ENCODE measurements at regions not wholly inside any gene's neighbourhood (a gene's known extent, or its start where the extent isn't known, plus 50 kb on each side); places are given as distances from the start of the nearest gene placed in this dataset.

- no peak overlapping the region for H3K27ac ChIP-seq (ENCODE audit: low read depth, low read length)
- no peak overlapping the region for H3K4me3 ChIP-seq (ENCODE audit: insufficient read depth, low read depth, low read length)
- no peak overlapping the region for H2AFZ ChIP-seq (ENCODE audit: low read depth, low read length)
- peaks cover 3% of the 10 kb centered on the region for H3K9me3 ChIP-seq (ENCODE audit: insufficient read depth, low read depth, low read length)
- H4K20me1 ChIP-seq (ENCODE audit: insufficient read depth, low read length), result no peaks in the 10 kb centered on the region
- Mint-ChIP-seq H3K27me3 (ENCODE audit: low read depth, unreplicated experiment) (no peaks in the 10 kb centered on the region), H3K4me3 (ENCODE audit: unreplicated experiment) (no peak overlapping the region), H3K9me3 (ENCODE audit: unreplicated experiment) (peaks cover 6% of the 10 kb centered on the region), H3K27ac (ENCODE audit: unreplicated experiment) (no peak overlapping the region), H3K36me3 (ENCODE audit: low read depth, unreplicated experiment) (no peaks in the 10 kb centered on the region), H3K4me1 (ENCODE audit: low read depth, unreplicated experiment) (peaks cover 1% of the 10 kb centered on the region)
- H3K36me3 ChIP-seq (ENCODE audit: insufficient read depth, low read length), result no peaks in the 10 kb centered on the region
- TF ChIP-seq CTCF (IDR thresholded peaks at IDR 0.05; ENCODE audit: insufficient read depth, low read depth, low read length), result no peak
- TF ChIP-seq EZH2 (IDR thresholded peaks at IDR 0.05; ENCODE audit: insufficient read depth, low read length), result no peak
- H3K4me1 ChIP-seq (ENCODE audit: insufficient read depth, low read length), result no peaks in the 10 kb centered on the region
- no peaks in the 10 kb centered on the region for H3K79me2 ChIP-seq (ENCODE audit: insufficient read depth, low read length)
- DNase-seq (ENCODE audit: low read depth) (no peak), FAIRE-seq (no peak)
- H3K9ac ChIP-seq (ENCODE audit: low read length), result no peak overlapping the region
- no peak overlapping the region for H3K4me2 ChIP-seq (ENCODE audit: low read length)
- H3K27me3 ChIP-seq (ENCODE audit: insufficient read depth, low read length), result no peaks in the 10 kb centered on the region
These were observed 62.2 kb upstream of the INCENP start for GRCh38 chr11:62061356-62062222.

- H3K9me3 ChIP-seq (ENCODE audit: insufficient read depth, low read depth, low read length), result no peaks in the 10 kb centered on the region
- FAIRE-seq, result no peak
- no peaks in the 10 kb centered on the region for H3K4me1 ChIP-seq (ENCODE audit: insufficient read depth, low read length)
- no peak overlapping the region for H3K4me2 ChIP-seq (ENCODE audit: low read length)
- no peak overlapping the region for H3K9ac ChIP-seq (ENCODE audit: low read length)
- no peak for DNase-seq (ENCODE audit: low read depth)
- no peak overlapping the region for H3K27ac Mint-ChIP-seq (ENCODE audit: unreplicated experiment)
- H3K36me3 Mint-ChIP-seq (ENCODE audit: low read depth, unreplicated experiment), result no peaks in the 10 kb centered on the region
- TF ChIP-seq CTCF (IDR thresholded peaks at IDR 0.05; ENCODE audit: insufficient read depth, low read depth, low read length), result no peak
- no peak for TF ChIP-seq EZH2 (IDR thresholded peaks at IDR 0.05; ENCODE audit: insufficient read depth, low read length)
- H2AFZ ChIP-seq (ENCODE audit: low read depth, low read length), result no peak overlapping the region
- H3K9me3 Mint-ChIP-seq (ENCODE audit: unreplicated experiment), result peaks cover 4% of the 10 kb centered on the region
- H3K4me3 Mint-ChIP-seq (ENCODE audit: unreplicated experiment), result no peak overlapping the region
- H3K4me1 Mint-ChIP-seq (ENCODE audit: low read depth, unreplicated experiment), result peaks cover 1% of the 10 kb centered on the region
- no peaks in the 10 kb centered on the region for H3K79me2 ChIP-seq (ENCODE audit: insufficient read depth, low read length)
- no peaks in the 10 kb centered on the region for H4K20me1 ChIP-seq (ENCODE audit: insufficient read depth, low read length)
- no peaks in the 10 kb centered on the region for H3K36me3 ChIP-seq (ENCODE audit: insufficient read depth, low read length)
- no peak overlapping the region for H3K27ac ChIP-seq (ENCODE audit: low read depth, low read length)
- no peaks in the 10 kb centered on the region for H3K27me3 ChIP-seq (ENCODE audit: insufficient read depth, low read length)
- H3K4me3 ChIP-seq (ENCODE audit: insufficient read depth, low read depth, low read length), result no peak overlapping the region
- H3K27me3 Mint-ChIP-seq (ENCODE audit: low read depth, unreplicated experiment), result peaks cover 14% of the 10 kb centered on the region
These were observed 66.7 kb upstream of the INCENP start for GRCh38 chr11:62057069-62057468.

DNA sequence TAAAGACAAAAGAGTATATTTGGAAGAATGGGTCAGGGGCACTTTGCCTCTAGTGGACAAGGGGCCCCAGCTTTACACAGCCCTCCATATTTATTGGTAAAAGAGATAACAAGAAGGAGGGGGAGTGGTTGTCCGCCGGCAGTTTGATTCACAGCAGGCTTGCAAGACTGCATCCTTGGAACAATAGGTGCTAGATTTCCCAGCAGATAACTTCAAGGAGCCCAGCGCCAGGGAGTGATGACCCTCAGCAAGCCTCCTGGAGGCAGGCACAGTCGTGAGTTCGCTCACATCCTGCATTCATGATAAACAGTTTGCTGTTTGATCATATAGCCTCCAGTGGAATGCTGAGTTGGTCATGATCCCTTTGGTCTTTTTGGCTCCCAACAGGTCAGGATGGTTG, 67.8 kb upstream of the INCENP start:
- Histone ChIP-seq H3K9me3 (ENCODE audit: insufficient read depth, low read depth, low read length) (no peaks in the 10 kb centered on the region), H3K27me3 (ENCODE audit: insufficient read depth, low read length) (peaks cover 3% of the 10 kb centered on the region), H4K20me1 (ENCODE audit: insufficient read depth, low read length) (no peaks in the 10 kb centered on the region), H3K4me2 (ENCODE audit: low read length) (no peak overlapping the region), H2AFZ (ENCODE audit: low read depth, low read length) (no peak overlapping the region), H3K4me1 (ENCODE audit: insufficient read depth, low read length) (no peaks in the 10 kb centered on the region), H3K4me3 (ENCODE audit: insufficient read depth, low read depth, low read length) (no peak overlapping the region), H3K79me2 (ENCODE audit: insufficient read depth, low read length) (no peaks in the 10 kb centered on the region), H3K27ac (ENCODE audit: low read depth, low read length) (no peak overlapping the region), H3K9ac (ENCODE audit: low read length) (no peak overlapping the region), H3K36me3 (ENCODE audit: insufficient read depth, low read length) (no peaks in the 10 kb centered on the region)
- FAIRE-seq (no peak), DNase-seq (ENCODE audit: low read depth) (no peak)
- Mint-ChIP-seq H3K4me3 (ENCODE audit: unreplicated experiment) (no peak overlapping the region), H3K4me1 (ENCODE audit: low read depth, unreplicated experiment) (no peaks in the 10 kb centered on the region), H3K36me3 (ENCODE audit: low read depth, unreplicated experiment) (no peaks in the 10 kb centered on the region), H3K27me3 (ENCODE audit: low read depth, unreplicated experiment) (peaks cover 18% of the 10 kb centered on the region), H3K9me3 (ENCODE audit: unreplicated experiment) (peaks cover 4% of the 10 kb centered on the region), H3K27ac (ENCODE audit: unreplicated experiment) (no peak overlapping the region)
- no peak for TF ChIP-seq CTCF (IDR thresholded peaks at IDR 0.05; ENCODE audit: insufficient read depth, low read depth, low read length)
- no peak for TF ChIP-seq EZH2 (IDR thresholded peaks at IDR 0.05; ENCODE audit: insufficient read depth, low read length)
